H1 (cell line): ENCODE measurements at regions not wholly inside any gene's neighbourhood (a gene's known extent, or its start where the extent isn't known, plus 50 kb on each side); places are given as distances from the start of the nearest gene placed in this dataset.

Source experiments
- CHD7 ChIP-seq: fragments of 300-600 bp; sonication (generic); IDR thresholded peaks from 2 replicates; pipeline ENCODE4 v1.7.1; 2012; ENCODE audit warnings: low read length, moderate library complexity, mild to moderate bottlenecking, inconsistent platforms; ENCODE audit not compliant: insufficient replicate concordance

GRCh38 chr3:16067837-16068471 is 106.5 kb upstream of the GALNT15 start (continued):
- TF ChIP-seq CHD7: no peak
